ENCODE measurements at regions not wholly inside any gene's neighbourhood (a gene's known extent, or its start where the extent isn't known, plus 50 kb on each side); places are given as distances from the start of the nearest gene placed in this dataset.

DNA sequence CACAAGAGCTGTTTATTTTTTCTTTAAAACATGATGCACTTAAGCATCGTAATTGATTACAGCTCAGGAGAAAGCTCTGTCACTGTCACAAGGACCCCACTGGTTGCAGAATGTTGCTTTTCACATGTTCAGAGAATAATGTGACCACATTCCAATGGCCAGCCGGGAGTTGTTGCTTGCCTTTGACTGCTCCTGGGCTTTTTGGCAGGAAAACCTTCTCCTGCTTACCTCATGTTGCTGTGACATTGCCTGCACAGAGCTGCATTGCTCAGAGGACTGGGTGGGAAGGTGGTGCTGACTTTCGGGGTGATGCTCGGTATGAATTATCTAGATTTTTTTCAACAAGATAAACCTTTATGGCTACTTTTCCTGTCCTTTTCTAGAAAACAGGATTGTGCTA lies 88.2 kb downstream of the PALM2AKAP2 start:
- POLR2A ChIA-PET (ENCODE audit: unreplicated experiment), result no interaction called here
- DNase-seq (no peak), ATAC-seq (no peak)
- BruUV-seq (replicated peaks), result no TSS peak
- H3K79me2 ChIP-seq (ENCODE audit: low read length), result no peaks in the 10 kb centered on the region
- no peaks in the 10 kb centered on the region for H3K36me3 ChIP-seq (ENCODE audit: low read depth, low read length)
- H3F3A ChIP-seq (ENCODE audit: low read length, unreplicated experiment), result no peaks in the 10 kb centered on the region
- CTCF ChIA-PET, result no interaction called here
- no peak for TF ChIP-seq EZH2 (IDR thresholded peaks at IDR 0.05; ENCODE audit: low read length, unreplicated experiment)
- no peak for TF ChIP-seq EZH2phosphoT487 (IDR thresholded peaks at IDR 0.05; ENCODE audit: borderline replicate concordance, low read length)
- TF ChIP-seq, protein P1, sequence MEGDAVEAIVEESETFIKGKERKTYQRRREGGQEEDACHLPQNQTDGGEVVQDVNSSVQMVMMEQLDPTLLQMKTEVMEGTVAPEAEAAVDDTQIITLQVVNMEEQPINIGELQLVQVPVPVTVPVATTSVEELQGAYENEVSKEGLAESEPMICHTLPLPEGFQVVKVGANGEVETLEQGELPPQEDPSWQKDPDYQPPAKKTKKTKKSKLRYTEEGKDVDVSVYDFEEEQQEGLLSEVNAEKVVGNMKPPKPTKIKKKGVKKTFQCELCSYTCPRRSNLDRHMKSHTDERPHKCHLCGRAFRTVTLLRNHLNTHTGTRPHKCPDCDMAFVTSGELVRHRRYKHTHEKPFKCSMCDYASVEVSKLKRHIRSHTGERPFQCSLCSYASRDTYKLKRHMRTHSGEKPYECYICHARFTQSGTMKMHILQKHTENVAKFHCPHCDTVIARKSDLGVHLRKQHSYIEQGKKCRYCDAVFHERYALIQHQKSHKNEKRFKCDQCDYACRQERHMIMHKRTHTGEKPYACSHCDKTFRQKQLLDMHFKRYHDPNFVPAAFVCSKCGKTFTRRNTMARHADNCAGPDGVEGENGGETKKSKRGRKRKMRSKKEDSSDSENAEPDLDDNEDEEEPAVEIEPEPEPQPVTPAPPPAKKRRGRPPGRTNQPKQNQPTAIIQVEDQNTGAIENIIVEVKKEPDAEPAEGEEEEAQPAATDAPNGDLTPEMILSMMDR (conservative IDR thresholded peaks at IDR 0.05; ENCODE audit: low read depth, low read length), result no peak
- no peak overlapping the region for H3K4me2 ChIP-seq (ENCODE audit: low read length)
- H3K27ac ChIP-seq (ENCODE audit: low read length), result no peak overlapping the region
- H3K4me1 ChIP-seq (ENCODE audit: insufficient read depth, low read length), result no peaks in the 10 kb centered on the region
- H4K20me1 ChIP-seq (ENCODE audit: low read length), result no peaks in the 10 kb centered on the region
- no peak overlapping the region for H3K4me3 ChIP-seq (ENCODE audit: low read length)
- intact Hi-C loops (cut with micrococcal nuclease), result no loop called here
- no peaks in the 10 kb centered on the region for H3K9me2 ChIP-seq (replicated peaks; ENCODE audit: low read length)
- no peaks in the 10 kb centered on the region for H3K9me3 ChIP-seq (ENCODE audit: low read length)
- H2AFZ ChIP-seq (ENCODE audit: low read length), result no peak overlapping the region
- H3K9ac ChIP-seq (ENCODE audit: low read length), result no peak overlapping the region
- H3K27me3 ChIP-seq (ENCODE audit: low read length), result no peaks in the 10 kb centered on the region

DNA sequence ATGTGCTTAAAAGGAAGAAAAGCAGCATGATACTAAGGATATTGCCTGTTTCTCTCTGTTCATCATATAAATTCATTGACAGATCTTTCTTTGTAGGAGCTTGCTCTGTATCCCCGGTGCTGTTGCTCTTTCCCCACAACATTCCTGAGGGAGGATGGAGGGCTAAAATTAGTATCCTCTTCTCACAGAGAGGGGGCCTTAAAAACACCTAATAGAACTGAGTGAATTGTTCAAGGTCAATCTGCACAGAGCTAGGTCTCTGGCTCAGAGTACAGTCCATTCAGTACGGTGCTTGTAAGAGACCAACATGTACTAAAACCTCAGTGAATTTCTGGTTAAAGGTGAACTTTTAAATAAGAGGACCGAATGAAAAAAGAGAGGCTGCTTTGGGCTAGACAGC lies 88.7 kb downstream of the PALM2AKAP2 start:
- no TSS peak for BruUV-seq (replicated peaks)
- H3K9me3 ChIP-seq (ENCODE audit: low read length), result no peaks in the 10 kb centered on the region
- ATAC-seq, result no peak
- H3K4me2 ChIP-seq (ENCODE audit: low read length), result no peak overlapping the region
- H3K27me3 ChIP-seq (ENCODE audit: low read length), result no peaks in the 10 kb centered on the region
- H3F3A ChIP-seq (ENCODE audit: low read length, unreplicated experiment), result no peaks in the 10 kb centered on the region
- ChIA-PET POLR2A (ENCODE audit: unreplicated experiment) (interaction anchor here (0.6 kb wide), 1 partner anchor 600 kb away, joined by 3 read pairs; no protein-coding TSS in a partner anchor), CTCF (no interaction called here)
- H3K36me3 ChIP-seq (ENCODE audit: low read depth, low read length), result no peaks in the 10 kb centered on the region
- intact Hi-C loops (cut with micrococcal nuclease), result no loop called here
- TF ChIP-seq, protein P1 (conservative IDR thresholded peaks at IDR 0.05; ENCODE audit: low read depth, low read length), result no peak
- no peak for TF ChIP-seq EZH2phosphoT487 (IDR thresholded peaks at IDR 0.05; ENCODE audit: borderline replicate concordance, low read length)
- no peak for TF ChIP-seq EZH2 (IDR thresholded peaks at IDR 0.05; ENCODE audit: low read length, unreplicated experiment)
- H4K20me1 ChIP-seq (ENCODE audit: low read length), result no peaks in the 10 kb centered on the region
- H3K27ac ChIP-seq (ENCODE audit: low read length), result no peak overlapping the region
- H3K9ac ChIP-seq (ENCODE audit: low read length), result no peak overlapping the region
- H2AFZ ChIP-seq (ENCODE audit: low read length), result no peak overlapping the region
- no peaks in the 10 kb centered on the region for H3K4me1 ChIP-seq (ENCODE audit: insufficient read depth, low read length)
- no peaks in the 10 kb centered on the region for H3K79me2 ChIP-seq (ENCODE audit: low read length)
- H3K9me2 ChIP-seq (replicated peaks; ENCODE audit: low read length), result no peaks in the 10 kb centered on the region
- DNase-seq, result no peak
- H3K4me3 ChIP-seq (ENCODE audit: low read length), result no peak overlapping the region

DNA sequence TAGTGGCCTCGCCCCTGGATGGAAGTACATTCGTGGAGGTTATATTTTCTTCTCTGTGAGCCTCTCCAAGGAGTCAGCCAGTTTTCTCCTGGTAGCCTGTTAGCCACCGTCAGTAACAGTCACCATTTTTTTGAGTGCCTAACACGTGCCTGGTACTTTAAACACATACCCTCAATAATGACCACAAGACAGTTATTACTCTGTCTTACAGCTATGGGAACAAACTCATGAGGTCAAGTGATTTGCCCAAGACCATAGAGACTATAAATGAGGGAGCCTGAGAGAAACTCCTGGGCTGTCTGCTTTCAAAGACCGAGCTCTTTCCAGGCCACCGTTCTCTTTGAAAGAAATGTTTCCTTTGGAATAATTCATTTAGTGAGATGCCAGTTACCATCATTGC lies 90.4 kb downstream of the PALM2AKAP2 start:
- POLR2A ChIA-PET (ENCODE audit: unreplicated experiment), result no interaction called here
- no peak overlapping the region for H3K27ac ChIP-seq (ENCODE audit: low read length)
- no peak overlapping the region for H3K4me3 ChIP-seq (ENCODE audit: low read length)
- no peak for TF ChIP-seq EZH2 (IDR thresholded peaks at IDR 0.05; ENCODE audit: low read length, unreplicated experiment)
- TF ChIP-seq, protein P1 (conservative IDR thresholded peaks at IDR 0.05; ENCODE audit: low read depth, low read length), result no peak
- TF ChIP-seq EZH2phosphoT487 (IDR thresholded peaks at IDR 0.05; ENCODE audit: borderline replicate concordance, low read length), result no peak
- no peaks in the 10 kb centered on the region for H4K20me1 ChIP-seq (ENCODE audit: low read length)
- H3K36me3 ChIP-seq (ENCODE audit: low read depth, low read length), result no peaks in the 10 kb centered on the region
- CTCF ChIA-PET, result interaction anchor here (0.6 kb wide), 1 partner anchor 11 kb away, joined by 4 read pairs; no protein-coding TSS in a partner anchor
- H3F3A ChIP-seq (ENCODE audit: low read length, unreplicated experiment), result no peaks in the 10 kb centered on the region
- H3K27me3 ChIP-seq (ENCODE audit: low read length), result no peaks in the 10 kb centered on the region
- intact Hi-C loops (cut with micrococcal nuclease), result no loop called here
- no peak for DNase-seq
- H3K79me2 ChIP-seq (ENCODE audit: low read length), result no peaks in the 10 kb centered on the region
- no peak overlapping the region for H3K4me2 ChIP-seq (ENCODE audit: low read length)
- no TSS peak for BruUV-seq (replicated peaks)
- H2AFZ ChIP-seq (ENCODE audit: low read length), result no peak overlapping the region
- no peaks in the 10 kb centered on the region for H3K9me2 ChIP-seq (replicated peaks; ENCODE audit: low read length)
- H3K4me1 ChIP-seq (ENCODE audit: insufficient read depth, low read length), result no peaks in the 10 kb centered on the region
- no peaks in the 10 kb centered on the region for H3K9me3 ChIP-seq (ENCODE audit: low read length)
- no peak overlapping the region for H3K9ac ChIP-seq (ENCODE audit: low read length)
- ATAC-seq, result no peak

Data from PC-3 (cell line).